22Rv1 (cell line): ENCODE measurements at regions not wholly inside any gene's neighbourhood (a gene's known extent, or its start where the extent isn't known, plus 50 kb on each side); places are given as distances from the start of the nearest gene placed in this dataset.

Experiments used
- H3K27ac ChIP-seq: fragments of 450-650 bp; 2 replicates; pipeline ENCODE4 v1.5.1; 2017
- ZFX ChIP-seq: fragments of 450-650 bp; IDR thresholded peaks from 2 replicates; pipeline ENCODE4 v1.6.1; 2017; ENCODE audit warnings: antibody characterized with exemption, borderline replicate concordance
- TF ChIP-seq, protein P1 (sequence below): fragments of 450-650 bp; IDR thresholded peaks from 2 replicates; pipeline ENCODE4 v1.5.1; 2017; ENCODE audit warnings: mild to moderate bottlenecking

DNA sequence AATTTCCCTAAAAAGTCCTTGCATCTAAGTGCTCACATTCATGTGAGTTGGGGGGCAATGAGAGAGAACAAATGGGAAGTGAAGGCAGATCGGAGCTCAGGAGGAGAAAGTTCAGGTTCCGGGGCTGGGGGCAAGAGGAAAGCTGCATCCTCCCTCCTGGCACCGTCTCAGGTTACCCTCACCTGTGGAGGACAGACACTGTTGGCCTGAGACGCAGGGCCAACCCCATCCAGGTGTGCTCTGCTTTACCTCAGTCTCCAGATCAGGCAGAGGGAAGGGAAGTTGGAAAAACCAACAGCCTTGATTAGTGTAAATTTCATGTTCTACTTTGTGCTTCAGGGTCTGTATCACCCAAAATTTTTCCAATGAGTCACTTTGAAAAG, 146.9 kb downstream of the TRIM29 start:
- TF ChIP-seq, protein P1, sequence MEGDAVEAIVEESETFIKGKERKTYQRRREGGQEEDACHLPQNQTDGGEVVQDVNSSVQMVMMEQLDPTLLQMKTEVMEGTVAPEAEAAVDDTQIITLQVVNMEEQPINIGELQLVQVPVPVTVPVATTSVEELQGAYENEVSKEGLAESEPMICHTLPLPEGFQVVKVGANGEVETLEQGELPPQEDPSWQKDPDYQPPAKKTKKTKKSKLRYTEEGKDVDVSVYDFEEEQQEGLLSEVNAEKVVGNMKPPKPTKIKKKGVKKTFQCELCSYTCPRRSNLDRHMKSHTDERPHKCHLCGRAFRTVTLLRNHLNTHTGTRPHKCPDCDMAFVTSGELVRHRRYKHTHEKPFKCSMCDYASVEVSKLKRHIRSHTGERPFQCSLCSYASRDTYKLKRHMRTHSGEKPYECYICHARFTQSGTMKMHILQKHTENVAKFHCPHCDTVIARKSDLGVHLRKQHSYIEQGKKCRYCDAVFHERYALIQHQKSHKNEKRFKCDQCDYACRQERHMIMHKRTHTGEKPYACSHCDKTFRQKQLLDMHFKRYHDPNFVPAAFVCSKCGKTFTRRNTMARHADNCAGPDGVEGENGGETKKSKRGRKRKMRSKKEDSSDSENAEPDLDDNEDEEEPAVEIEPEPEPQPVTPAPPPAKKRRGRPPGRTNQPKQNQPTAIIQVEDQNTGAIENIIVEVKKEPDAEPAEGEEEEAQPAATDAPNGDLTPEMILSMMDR, result no peak
- TF ChIP-seq ZFX, result no peak
- H3K27ac ChIP-seq, result no peak overlapping the region

DNA sequence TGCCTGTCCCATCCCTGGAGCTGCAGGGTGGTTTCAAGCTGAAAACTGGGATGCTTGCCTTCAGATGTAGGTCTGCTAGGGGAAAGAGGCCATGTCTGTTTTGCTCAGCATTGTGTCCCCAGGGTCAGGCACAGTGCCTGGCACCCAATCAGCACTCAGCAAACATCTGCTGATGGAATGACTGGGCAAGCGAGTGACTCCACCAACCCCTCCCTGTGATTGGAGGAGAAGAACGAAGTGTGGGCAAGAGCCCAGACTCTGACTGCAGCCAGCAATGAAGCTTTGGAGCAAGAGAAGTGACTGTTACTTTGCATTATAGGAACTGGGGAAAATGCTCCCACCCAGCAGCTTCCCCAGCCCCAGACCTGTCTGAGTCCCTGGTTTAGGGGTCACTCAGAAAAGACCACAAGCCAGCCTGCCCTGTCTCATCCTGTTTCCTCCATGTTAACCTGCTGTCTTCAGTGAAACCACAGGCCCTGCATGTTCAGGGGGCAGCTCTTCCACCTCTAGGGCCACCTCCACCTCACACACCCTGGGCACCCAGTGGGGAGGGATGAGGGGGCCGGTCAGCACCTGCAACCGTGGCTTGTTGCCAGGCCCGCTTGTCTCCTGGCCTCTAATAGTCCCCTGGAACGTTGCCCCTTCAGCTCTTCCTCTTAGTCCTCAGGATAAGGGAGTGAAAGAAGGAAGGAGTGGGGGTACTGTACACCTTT, 147.4 kb downstream of the TRIM29 start:
- no peak overlapping the region for H3K27ac ChIP-seq
- no peak for TF ChIP-seq ZFX
- TF ChIP-seq, protein P1, result no peak

DNA sequence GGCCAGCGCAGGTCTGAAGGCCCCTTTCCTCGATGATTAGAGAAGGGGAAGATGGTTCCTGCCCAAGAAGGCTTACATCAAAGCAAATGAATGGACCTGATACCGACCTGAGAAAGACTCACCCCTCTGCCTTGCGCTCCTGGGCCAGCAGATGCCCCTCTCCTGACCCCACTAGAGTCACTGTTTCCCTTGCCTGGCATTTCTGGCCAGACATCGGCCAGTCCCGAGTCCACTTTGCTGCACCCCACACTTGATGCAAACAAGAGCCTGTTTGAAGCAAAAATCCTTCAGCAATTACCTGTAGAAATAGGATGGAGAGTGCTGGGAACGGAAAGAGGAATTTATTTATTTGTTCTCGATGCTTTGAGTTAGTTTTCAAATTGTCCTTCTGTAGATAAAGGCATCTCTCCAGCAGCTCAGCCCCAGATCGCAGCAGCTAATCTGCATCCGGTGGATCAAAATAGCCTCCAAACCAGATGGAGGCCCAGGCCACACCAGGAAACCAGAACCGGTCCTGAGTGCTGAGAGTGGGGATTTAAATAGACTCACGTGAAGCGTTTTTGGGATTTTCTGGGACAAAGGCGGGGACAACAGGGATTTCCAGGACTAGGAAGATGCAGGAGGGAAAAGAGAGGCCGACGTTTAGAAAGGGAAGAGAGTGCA, 148.6 kb downstream of the TRIM29 start:
- TF ChIP-seq, protein P1, result no peak
- TF ChIP-seq ZFX, result no peak
- H3K27ac ChIP-seq, result no peak overlapping the region

DNA sequence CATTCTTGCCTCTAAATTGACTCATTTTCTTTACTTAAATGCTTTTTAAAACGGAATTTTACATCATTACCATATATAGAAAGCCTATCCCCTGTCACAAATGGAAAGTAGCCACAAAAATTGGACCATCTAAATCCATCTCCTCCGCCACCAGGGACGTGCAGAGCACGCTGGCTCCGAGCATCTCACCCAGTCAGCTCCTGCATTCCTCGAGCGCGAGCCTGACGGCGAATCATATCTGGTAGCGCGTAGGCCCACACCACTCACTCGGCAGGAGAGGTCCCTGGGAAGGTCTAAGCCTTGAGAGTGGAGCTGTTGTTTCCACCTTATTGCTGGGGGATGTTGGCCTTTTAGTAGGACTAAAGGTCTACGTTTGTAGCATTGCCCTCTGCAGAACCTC, 152.4 kb downstream of the TRIM29 start:
- TF ChIP-seq, protein P1, result no peak
- TF ChIP-seq ZFX, result no peak
- H3K27ac ChIP-seq, result no peak overlapping the region

DNA sequence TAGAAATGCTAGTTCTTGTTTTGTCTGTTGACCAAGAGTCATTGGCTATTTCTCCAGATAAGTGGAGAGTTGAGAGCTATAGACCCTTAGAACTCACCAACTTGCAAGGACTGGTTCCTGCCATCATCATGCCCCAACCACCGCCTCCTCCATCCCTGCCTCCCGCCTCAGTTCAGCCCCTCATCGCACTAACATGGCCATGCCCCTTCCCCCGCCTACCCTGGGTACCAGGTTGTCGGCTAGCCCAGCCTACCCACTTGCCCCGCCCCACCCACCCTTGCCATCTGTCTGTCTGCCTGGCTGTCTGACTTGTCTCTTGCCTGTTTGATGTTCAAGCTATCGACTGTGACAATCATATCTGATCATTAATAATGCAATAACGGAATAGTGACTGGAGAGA, 154.1 kb downstream of the TRIM29 start:
- no peak overlapping the region for H3K27ac ChIP-seq
- TF ChIP-seq, protein P1, result no peak
- TF ChIP-seq ZFX, result no peak

DNA sequence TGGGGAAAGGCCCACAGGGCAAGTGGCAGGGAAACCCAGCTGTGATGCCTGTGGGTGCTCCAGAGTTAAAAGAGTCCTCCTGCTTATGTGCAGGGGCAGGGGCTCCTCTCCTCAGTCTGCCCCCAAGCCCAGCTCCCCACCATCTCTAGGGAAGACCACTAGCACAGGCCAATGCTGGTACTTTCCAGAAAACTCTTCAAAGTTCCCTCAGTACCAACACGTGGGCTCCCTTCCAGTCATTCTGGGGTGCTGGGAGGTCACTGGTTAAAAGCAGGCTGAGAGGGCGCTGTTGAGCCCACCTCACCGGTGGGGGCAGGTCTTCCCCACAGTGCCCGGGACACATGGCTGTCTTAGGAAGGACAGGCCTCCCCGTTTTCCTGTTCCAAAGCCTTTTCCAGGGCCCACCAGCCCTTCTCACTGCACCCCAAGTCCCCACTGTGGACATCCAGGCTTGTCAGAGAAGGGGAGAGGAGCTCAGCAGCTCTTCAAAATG, 154.6 kb downstream of the TRIM29 start:
- TF ChIP-seq, protein P1, result peak; percentile 11; the same call in 1 of the 2 replicates
- TF ChIP-seq ZFX, result no peak
- H3K27ac ChIP-seq, result no peak overlapping the region
